WERI-Rb-1 (cell line): ENCODE measurements at regions not wholly inside any gene's neighbourhood (a gene's known extent, or its start where the extent isn't known, plus 50 kb on each side); places are given as distances from the start of the nearest gene placed in this dataset.

Experiments
- DNase-seq: peaks from one replicate; pipeline ENCODE4 v3.0.0-alpha.2; 2020
- H3K27ac ChIP-seq: fragments of 250-450 bp; sonication (Bioruptor Pico); 2 replicates; pipeline ENCODE4 v1.5.1; 2020; ENCODE audit warnings: mild to moderate bottlenecking, moderate library complexity
- H3K27me3 ChIP-seq: fragments of 250-450 bp; sonication (Bioruptor Pico); 2 replicates; pipeline ENCODE4 v1.5.1; 2021; ENCODE audit warnings: mild to moderate bottlenecking, low read depth, moderate library complexity; ENCODE audit not compliant: insufficient read depth, severe bottlenecking
- H3K36me3 ChIP-seq: fragments of 250-450 bp; sonication (Bioruptor Pico); 2 replicates; pipeline ENCODE4 v1.5.1; 2020; ENCODE audit warnings: mild to moderate bottlenecking, moderate library complexity
- H3K4me3 ChIP-seq: 2 replicates; pipeline ENCODE4 v1.5.1; 2011; ENCODE audit warnings: low read depth, mild to moderate bottlenecking, control low read depth, low read length
- H3K9me3 ChIP-seq: fragments of 250-450 bp; sonication (Bioruptor Pico); 2 replicates; pipeline ENCODE4 v1.5.1; 2021; ENCODE audit warnings: mild to moderate bottlenecking, moderate library complexity; ENCODE audit not compliant: severe bottlenecking
- TF ChIP-seq, protein P1 (sequence below): IDR thresholded peaks from 2 replicates; pipeline ENCODE4 v1.5.1; 2011; ENCODE audit warnings: low read depth, mild to moderate bottlenecking, control low read depth, inconsistent platforms, low read length

DNA sequence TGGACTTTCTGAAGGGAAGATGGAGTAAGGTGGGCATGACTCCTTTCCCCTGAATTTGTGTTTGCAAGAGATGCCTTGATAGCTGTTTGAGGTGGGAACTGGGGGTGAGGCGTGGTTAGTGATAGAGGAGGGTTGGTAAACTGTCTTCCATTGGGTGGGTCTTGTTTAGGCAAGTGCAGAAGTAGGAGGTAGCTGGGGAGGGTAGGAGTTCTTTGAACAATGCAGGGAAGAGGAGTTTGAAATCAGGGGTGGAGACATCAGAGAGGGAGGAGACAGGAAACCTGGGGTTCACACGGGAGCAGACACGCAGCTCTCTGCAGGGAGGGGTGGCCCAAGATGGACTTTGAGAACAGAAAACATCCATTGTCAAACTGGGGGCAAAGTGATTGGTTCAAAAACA, 267.1 kb downstream of the TSN start:
- DNase-seq, result no peak
- TF ChIP-seq, protein P1, sequence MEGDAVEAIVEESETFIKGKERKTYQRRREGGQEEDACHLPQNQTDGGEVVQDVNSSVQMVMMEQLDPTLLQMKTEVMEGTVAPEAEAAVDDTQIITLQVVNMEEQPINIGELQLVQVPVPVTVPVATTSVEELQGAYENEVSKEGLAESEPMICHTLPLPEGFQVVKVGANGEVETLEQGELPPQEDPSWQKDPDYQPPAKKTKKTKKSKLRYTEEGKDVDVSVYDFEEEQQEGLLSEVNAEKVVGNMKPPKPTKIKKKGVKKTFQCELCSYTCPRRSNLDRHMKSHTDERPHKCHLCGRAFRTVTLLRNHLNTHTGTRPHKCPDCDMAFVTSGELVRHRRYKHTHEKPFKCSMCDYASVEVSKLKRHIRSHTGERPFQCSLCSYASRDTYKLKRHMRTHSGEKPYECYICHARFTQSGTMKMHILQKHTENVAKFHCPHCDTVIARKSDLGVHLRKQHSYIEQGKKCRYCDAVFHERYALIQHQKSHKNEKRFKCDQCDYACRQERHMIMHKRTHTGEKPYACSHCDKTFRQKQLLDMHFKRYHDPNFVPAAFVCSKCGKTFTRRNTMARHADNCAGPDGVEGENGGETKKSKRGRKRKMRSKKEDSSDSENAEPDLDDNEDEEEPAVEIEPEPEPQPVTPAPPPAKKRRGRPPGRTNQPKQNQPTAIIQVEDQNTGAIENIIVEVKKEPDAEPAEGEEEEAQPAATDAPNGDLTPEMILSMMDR, result no peak
- Histone ChIP-seq H3K4me3 (no peak overlapping the region), H3K36me3 (no peaks in the 10 kb centered on the region), H3K27ac (no peak overlapping the region), H3K27me3 (no peaks in the 10 kb centered on the region), H3K9me3 (no peaks in the 10 kb centered on the region)

GRCh38 chr2:122023059-122023864, 267.8 kb downstream of the TSN start:
- DNase-seq, result no peak
- Histone ChIP-seq H3K4me3 (no peak overlapping the region), H3K27me3 (no peaks in the 10 kb centered on the region), H3K36me3 (no peaks in the 10 kb centered on the region), H3K27ac (no peak overlapping the region), H3K9me3 (no peaks in the 10 kb centered on the region)
- TF ChIP-seq, protein P1, result no peak

GRCh38 chr2:122027510-122028217, 272.2 kb downstream of the TSN start:
- H3K36me3 ChIP-seq, result no peaks in the 10 kb centered on the region
- TF ChIP-seq, protein P1, result no peak
- DNase-seq, result no peak
- H3K4me3 ChIP-seq, result no peak overlapping the region
- no peaks in the 10 kb centered on the region for H3K27me3 ChIP-seq
- H3K9me3 ChIP-seq, result no peaks in the 10 kb centered on the region
- no peak overlapping the region for H3K27ac ChIP-seq

- no peaks in the 10 kb centered on the region for H3K36me3 ChIP-seq
- no peak for DNase-seq
- TF ChIP-seq, protein P1, result no peak
- H3K9me3 ChIP-seq, result no peaks in the 10 kb centered on the region
- H3K4me3 ChIP-seq, result no peak overlapping the region
- H3K27ac ChIP-seq, result no peak overlapping the region
- no peaks in the 10 kb centered on the region for H3K27me3 ChIP-seq
Observed at GRCh38 chr2:122028371-122029100, 273.1 kb downstream of the TSN start.

GRCh38 chr2:122029456-122029855, 274.0 kb downstream of the TSN start:
- Histone ChIP-seq H3K27ac (no peak overlapping the region), H3K4me3 (no peak overlapping the region), H3K9me3 (no peaks in the 10 kb centered on the region), H3K27me3 (no peaks in the 10 kb centered on the region), H3K36me3 (no peaks in the 10 kb centered on the region)
- no peak for DNase-seq
- TF ChIP-seq, protein P1, result no peak
